HG02981 (cell line): ENCODE measurements at regions not wholly inside any gene's neighbourhood (a gene's known extent, or its start where the extent isn't known, plus 50 kb on each side); places are given as distances from the start of the nearest gene placed in this dataset.
A peak's percentile ranks its signal among the peaks of the same experiment; 100 is the strongest.
"Not testable (repeated sequence)": the region's sequence is repeated elsewhere in the genome, so short reads cannot be mapped to it uniquely, and the experiment has no call there.

ENCODE experiments used
- ATAC-seq: cut with Tn5 transposase; IDR thresholded peaks from one replicate; pipeline ENCODE4 v1.9.1; 2021; ENCODE audit warnings: mild to moderate bottlenecking, moderate library complexity; ENCODE audit not compliant: unreplicated experiment

GRCh38 chr15:30830961-30831360 is 72.8 kb upstream of the FAN1 start:
- ATAC-seq, result no peak

GRCh38 chr15:30833379-30833778 is 70.3 kb upstream of the FAN1 start:
- ATAC-seq, result not testable (repeated sequence)

DNA sequence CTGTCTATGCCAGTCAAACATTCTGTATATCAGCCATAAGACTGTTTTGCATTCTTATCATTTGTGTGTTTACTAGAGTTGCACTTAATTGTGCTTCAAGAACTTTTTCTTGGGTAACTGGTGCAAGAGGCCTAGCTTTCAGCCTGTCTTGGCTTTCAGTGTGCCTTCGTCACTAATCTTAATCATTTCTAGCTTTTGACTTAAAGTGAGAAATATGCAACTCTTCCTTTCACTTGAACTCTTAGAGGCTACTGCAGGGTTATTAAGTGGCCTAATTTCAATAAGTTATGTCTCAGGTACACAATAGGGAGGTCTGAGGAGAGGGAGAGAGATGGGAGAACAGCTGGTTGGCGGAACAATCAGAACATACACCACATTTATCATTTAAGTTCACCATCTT is 62.1 kb upstream of the FAN1 start:
- not testable (repeated sequence) for ATAC-seq

DNA sequence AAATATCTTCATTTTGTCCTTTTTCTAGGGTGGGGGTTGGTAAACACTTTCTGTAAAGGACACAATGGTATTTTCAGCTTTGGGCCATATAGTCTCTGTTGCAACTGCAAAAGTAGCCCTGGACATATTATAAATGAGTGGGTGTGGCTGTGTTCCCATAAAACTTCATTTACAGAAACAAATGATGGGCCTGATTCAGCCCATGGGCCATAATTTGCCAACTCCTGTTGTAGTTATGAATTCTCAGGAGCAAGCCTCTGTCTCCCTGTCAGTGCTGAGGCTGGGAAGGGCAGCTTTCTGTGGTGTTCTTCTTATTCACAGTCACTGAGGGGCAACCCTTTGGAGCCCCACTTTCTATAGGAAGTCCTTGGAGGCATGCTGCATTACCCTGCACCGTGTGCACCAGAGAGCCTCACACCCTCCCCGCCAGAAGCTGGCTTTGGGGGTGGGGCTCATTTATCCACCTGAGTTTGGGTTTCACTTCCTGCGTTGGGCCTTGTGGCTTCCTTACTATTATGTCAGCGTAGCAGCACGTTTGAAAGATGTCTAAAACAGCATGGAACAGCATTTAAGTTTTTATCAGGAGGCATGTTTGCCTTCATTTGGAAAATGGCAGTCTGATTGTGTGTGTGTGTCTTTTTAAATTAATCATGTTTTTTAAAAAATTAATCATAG is 60.8 kb upstream of the FAN1 start:
- ATAC-seq, result peak; percentile 76

DNA sequence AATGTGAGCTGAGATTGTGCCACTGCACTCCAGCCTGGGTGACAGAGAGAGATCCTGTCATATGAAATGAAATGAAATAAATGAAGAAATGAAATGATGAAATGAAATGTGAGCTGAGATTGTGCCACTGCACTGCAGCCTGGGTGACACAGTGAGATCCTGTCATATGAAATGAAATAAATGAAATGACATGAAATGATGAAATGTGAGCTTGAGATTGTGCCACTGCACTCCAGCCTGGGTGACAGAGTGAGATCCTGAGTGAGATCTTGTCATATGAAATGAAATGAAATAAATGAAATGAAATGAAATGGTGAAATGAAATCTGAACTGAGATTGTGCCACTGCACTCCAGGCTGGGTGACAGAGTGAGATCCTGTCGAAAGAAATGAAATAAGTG is 58.2 kb upstream of the FAN1 start:
- not testable (repeated sequence) for ATAC-seq
